ENCODE measurements at regions not wholly inside any gene's neighbourhood (a gene's known extent, or its start where the extent isn't known, plus 50 kb on each side); places are given as distances from the start of the nearest gene placed in this dataset.

GRCh38 chr10:130371156-130371555, 235.0 kb downstream of the GLRX3 start:
- TF ChIP-seq POLR2A (IDR thresholded peaks at IDR 0.05), result no peak
- no peak for TF ChIP-seq POLR2AphosphoS5 (IDR thresholded peaks at IDR 0.05)
